SK-N-SH (cell line): ENCODE measurements at regions not wholly inside any gene's neighbourhood (a gene's known extent, or its start where the extent isn't known, plus 50 kb on each side); places are given as distances from the start of the nearest gene placed in this dataset.

ENCODE experiments used
- CTCF ChIP-seq: fragments of 200-600 bp; sonication (generic); IDR thresholded peaks from 2 replicates; pipeline ENCODE4 v1.6.1; 2017; ENCODE audit warnings: antibody characterized with exemption, mild to moderate bottlenecking, moderate library complexity
- EZH2phosphoT487 ChIP-seq: fragments of 200-600 bp; sonication (generic); IDR thresholded peaks from 2 replicates; pipeline ENCODE4 v1.6.1; 2017; ENCODE audit warnings: low read depth, mixed run types, mild to moderate bottlenecking, antibody characterized with exemption, moderate library complexity, borderline replicate concordance
- FOXM1 ChIP-seq: IDR thresholded peaks from 2 replicates; pipeline ENCODE4 v1.4.0; 2012; ENCODE audit warnings: low read depth, mild to moderate bottlenecking
- MXI1 ChIP-seq: IDR thresholded peaks from 2 replicates; pipeline ENCODE4 v1.6.1; 2012; ENCODE audit warnings: mild to moderate bottlenecking, low read depth, low read length, improper control_type of control experiment
- POLR2AphosphoS5 ChIP-seq: IDR thresholded peaks from 2 replicates; pipeline ENCODE4 v1.6.1; 2012; ENCODE audit warnings: low read depth, low read length
- USF2 ChIP-seq: fragments of 150-350 bp; IDR thresholded peaks from 2 replicates; pipeline ENCODE4 v1.6.1; 2017; ENCODE audit warnings: antibody characterized with exemption, low read length, low read depth, borderline replicate concordance

GRCh38 chr18:68532328-68532885 lies 182.5 kb downstream of the TMX3 start:
- TF ChIP-seq MXI1 = no peak
- no peak for TF ChIP-seq EZH2phosphoT487
- TF ChIP-seq USF2 = no peak
- no peak for TF ChIP-seq FOXM1
- TF ChIP-seq POLR2AphosphoS5 = no peak
- no peak for TF ChIP-seq CTCF
